Activated T-helper 1 cell treated with anti-CD3 and anti-CD28 coated beads, Interleukin-2, amount 50 U/mL, for 16 hours (primary cell): ENCODE measurements at regions not wholly inside any gene's neighbourhood (a gene's known extent, or its start where the extent isn't known, plus 50 kb on each side); places are given as distances from the start of the nearest gene placed in this dataset.
"Not testable (repeated sequence)": the region's sequence is repeated elsewhere in the genome, so short reads cannot be mapped to it uniquely, and the experiment has no call there.

Experiments used
- DNase-seq, 2 donors: peaks; one replicate each; pipeline ENCODE4 v3.0.0-alpha.2; 2020; ENCODE audit warnings: low read depth in 1 of 2, low spot score in 1 of 2

DNA sequence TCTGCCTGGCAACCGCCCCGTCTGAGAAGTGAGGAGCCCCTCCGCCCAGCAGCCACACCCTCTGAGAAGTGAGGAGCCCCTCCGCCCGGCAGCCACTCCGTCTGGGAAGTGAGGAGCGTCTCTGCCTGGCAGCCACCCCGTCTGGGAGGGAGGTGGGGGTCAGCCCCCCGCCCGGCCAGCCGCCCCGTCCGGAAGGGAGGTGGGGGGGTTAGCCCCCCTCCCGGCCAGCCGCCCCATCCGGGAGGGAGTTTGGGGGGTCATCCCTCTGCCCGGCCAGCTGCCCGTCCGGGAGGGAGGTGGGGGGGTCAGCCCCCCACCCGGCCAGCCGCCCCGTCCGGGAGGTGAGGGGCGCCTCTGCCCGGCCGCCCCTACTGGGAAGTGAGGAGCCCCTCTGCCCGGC is 269.0 kb downstream of the FAM72C start:
- not testable (repeated sequence) for DNase-seq

DNA sequence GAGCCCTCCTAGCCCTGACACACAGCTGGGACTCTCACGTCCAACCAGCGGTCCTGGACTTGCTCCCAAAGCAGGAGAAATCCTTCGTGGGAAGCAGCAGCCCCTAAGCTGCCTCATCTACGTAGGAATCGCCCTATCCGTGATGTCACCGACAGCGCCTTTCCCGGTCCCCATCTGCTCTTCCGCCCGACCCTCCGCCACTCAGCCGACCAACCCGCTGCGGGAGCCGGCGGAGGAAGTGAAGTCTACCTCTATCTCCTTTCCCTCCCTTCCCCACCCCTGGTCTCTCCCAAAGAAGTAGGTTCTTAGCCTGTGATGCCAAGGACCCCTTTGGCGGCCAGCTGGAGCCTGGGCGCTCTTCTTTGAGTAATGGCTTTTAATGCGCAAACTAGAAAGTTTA is 272.1 kb downstream of the FAM72C start:
- no peak for DNase-seq

DNA sequence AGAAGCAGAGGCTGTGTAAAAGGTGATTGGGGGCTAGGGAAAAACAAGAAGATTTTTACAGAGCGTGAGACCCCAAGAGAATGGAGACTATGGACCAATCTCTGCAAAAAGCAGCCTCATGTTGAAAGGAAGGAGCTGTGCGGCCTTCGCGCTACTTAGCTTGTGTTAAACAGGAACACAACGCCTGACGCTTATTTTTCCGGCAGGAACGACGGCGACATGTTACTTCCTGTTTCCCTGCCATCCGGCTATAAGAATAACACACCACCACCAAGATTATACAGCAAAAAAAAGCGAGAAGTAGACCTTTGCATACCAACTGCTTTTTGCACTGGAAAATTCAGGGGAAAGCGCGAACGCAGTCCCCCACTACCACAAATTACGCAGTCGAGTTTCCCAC is 272.7 kb downstream of the FAM72C start:
- no peak for DNase-seq

DNA sequence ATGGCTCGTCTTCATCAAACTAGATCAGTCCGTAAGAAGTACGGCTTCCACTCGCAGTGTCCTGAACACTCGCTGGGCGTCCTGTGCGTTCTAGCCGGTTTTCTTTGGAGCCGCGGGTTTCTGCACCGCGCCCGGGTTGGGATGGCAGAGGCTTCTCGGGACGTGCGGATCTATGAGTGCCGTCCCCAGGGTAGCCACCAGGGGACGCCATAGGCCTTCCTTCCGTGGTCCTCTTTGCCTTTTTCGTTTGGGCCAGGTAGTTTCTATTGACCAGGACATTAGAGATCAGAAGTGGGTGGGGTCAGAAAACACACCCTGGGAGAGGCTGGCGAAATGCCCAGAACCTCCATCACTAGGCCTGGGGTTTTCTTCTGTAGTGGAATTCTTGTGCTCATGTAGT is 273.8 kb downstream of the FAM72C start:
- DNase-seq, result no peak

DNA sequence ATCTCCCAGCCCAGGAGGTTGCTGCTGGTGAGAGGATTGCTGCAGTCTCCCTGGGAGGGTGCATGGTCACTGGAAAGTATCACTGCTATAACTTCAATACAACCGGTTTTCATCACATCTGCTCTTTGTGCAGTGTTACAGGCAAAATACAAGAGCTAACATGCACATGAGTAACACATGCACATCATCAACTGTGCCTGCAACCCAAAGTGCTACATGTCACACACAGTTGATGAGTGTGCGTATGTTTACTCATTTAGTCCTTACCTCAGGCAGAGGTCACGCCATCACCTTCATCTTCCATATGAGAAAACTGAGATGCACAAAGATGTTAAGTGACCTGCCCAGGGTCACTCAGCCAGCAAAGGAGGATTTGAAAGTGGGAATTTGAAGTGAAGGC is 277.7 kb downstream of the FAM72C start:
- no peak for DNase-seq

DNA sequence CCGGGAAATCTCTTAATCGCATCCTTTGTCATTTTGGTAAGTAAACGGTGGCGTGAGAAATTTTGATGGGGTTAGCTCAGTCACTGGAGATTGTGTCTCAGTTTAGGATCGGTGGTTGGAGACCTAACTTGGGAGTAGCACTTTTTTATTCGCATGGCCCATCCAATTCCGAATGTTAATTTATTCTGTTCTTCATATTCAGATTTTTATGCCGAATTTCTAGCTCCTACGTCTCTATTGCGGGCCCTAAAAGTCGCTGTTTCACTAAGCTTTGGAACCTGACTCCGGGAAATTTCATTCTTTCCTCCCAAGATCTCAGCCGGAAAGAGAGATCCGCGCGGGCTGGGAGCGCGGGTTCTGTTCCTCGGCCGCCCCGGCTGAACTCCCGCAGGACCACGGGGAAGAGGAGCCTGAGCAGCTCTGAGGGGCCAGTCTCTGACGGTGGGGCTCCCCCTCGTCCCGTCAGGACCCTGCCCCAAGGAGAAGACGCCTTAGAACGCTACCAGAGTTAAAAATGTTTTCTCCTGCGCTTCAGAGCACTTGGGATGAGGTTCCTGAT is 279.7 kb downstream of the FAM72C start:
- DNase-seq, result no peak

DNA sequence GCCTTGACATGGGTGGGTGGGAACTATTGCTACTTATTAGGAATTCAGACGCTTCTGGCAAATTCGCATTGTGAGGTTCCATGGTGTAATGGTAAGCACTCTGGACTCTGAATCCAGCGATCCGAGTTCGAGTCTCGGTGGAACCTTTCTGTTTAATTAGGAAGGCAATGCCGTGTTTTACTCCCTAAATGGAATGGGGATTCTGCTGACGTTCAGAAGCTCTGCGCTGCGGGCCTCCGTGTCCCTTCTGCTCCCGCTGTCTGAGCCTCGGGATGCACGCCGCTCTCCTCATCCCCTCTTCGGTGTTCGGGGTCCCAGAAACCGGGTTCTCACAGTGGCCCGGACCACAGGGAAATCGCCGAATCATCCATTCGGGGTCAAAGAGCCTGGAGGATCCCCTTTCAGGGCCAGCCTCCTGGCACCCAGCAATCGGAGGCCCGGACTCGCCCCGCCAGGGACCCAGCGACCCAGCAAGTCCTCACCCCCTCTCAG is 280.3 kb downstream of the FAM72C start:
- no peak for DNase-seq

DNA sequence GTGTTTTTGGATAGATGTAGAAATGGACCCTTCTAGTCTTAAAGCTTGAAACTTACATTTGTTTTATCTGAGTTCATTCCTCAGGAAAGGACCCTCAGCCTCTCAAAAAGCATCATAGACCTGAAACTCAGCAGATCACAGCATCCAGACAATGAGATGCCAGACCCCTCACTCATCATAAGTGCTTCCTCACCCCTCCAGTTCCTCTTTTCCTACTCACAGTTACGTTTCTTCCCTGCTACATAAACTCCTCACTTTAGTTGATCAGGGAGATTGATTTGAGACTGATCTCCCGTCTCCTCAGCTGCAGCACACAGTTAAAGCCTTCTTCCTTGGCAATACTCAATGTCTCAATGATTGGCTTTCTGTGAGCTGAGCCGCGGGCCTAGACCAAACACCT is 282.0 kb downstream of the FAM72C start:
- no peak for DNase-seq

DNA sequence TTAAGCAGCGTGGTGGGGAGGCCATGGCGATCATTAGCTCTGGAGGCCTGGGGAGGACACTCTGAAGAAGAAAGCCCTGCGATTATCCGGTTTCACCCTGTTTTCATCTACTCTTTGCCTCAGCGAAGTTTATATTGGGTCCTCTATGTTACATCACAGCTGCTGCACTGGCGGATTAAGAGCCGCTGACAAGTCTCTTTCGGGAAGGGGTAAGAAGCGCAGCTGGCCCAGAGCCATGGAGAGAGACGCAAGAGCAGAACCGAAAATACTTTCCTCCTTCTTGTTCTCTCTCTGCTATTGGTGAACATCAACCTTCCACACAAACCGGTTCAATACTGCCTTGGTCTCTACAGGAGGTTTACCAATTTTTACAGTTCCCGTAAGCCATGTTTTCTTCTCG is 291.5 kb downstream of the FAM72C start:
- DNase-seq, result no peak

DNA sequence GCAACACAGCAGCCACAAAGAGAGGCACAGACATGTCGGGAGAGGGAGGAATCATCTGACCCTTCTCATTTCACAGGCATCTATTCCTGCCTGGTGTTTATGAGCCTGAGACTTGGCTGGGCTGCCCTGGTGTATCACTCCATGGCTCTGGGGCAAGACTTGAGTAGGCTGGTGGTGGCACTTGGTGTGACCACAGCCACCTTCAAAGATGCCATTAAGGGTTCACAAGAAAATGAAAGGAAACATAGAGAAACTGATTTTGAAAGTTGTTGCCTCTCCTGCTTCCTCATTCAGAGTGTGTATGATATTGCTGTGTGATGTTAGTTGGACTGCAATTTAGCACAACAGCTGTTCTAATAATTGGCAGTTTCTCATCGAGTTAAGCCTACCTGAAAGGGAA is 298.8 kb downstream of the FAM72C start:
- DNase-seq, result no peak

DNA sequence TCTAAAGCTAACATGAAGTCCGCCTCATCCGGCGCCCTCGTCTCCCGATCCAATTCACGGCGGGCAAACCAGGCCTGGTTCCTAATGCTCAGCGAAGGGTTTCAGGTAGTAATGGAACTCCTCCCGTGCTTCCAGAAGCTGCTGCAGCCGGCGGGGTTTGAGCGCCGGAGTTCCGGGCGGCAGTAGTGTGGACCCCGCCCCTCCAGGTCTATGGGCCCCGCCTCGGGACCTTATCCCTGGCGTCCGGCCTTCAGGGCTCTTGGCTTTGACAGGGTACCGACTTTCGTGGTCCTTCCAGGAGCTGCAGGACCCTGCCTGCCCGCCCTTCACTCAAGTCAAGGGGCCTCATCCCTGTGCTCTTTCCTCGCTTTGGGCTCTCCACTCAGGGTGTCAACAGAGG is 304.1 kb downstream of the FAM72C start:
- DNase-seq, result no peak

DNA sequence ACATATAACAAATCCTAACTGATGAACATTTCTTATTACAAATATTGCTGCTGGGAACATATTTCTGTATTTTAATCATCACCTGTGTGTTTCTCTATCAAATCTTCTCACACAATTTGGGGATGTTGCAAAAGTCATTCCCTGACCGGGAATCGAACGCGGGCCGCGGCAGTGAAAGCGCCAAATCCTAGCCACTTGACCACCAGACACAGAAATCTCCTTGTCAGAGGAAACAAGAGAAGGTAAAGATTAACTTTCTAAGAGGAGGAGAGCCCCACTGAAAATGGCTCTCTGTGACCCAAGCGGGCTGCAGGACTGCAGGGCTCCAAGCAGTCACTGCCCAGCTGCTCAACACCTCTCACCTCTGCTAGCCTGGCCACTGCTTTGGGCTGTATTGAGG is 304.9 kb downstream of the FAM72C start:
- no peak for DNase-seq

DNA sequence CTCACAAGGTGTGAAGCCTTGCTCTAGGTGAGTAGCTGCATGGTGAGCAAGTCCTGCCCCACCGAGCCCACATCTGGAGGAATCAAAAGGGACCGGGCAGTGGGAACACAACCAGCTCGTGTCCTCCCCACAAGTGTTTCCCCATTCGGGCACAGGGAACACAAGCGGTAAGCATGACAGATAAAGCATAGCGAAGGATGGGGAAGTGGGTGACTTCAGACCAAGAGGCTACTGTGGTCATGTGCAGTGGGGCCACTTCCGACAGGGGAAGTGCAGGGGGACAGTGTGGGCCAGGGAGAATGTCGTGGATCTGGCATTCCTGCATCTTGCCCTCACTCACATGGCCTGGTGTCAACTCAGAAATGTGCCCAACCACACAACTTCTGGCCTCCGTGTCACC is 306.2 kb downstream of the FAM72C start:
- DNase-seq, result no peak

DNA sequence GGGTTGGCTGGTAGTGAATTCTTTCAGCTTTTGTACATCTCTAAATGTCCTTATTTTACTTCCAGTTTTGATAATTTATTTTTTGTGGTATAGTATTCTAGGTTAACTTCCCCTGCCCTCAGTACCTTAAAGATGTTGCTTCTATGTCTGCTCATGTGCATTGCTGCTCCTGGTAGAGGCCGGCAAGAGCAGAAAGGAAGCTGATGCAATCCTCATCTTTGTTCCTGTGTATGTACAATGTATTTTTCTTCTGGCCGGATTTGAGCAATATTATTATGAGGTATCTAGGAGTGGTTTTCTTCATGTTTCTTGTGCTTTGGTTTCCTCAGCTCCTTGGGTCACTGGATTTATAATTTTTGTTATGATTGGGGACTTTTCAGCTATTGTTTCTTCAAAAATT is 308.7 kb downstream of the FAM72C start:
- not testable (repeated sequence) for DNase-seq

DNA sequence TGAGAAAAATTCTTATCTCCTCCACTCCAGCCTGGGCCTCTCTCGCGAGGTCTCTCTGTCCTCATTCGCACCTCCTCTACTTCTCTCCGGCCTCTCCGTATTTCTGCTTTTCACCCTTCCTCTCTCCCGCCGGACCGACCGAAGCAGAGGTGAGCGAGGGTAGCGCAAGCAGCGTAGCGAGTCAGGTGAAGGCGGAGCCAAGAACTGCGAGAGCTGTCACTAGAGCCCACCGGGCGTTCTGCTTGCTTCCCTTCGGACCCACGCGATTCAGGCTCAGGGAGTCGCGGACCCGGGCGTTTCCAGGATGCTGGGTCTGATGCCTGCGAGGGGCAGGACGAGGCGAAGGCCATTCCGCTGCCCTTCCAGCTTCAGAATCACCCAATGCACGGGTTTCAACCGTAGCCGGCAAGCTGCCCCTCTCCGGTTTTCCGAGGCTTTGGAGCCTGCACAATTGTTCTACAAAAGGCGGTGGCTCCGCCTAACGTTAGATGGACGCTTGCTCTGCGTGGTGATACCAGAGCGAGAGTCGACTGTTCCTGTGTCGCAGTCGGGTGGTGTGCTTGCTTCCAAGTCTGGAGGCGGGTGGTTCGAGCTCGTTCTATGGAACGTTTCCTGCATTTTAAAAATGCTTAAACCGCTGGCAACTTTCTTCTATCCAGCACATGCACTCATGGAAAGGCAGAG is 310.2 kb downstream of the FAM72C start:
- DNase-seq, result no peak

DNA sequence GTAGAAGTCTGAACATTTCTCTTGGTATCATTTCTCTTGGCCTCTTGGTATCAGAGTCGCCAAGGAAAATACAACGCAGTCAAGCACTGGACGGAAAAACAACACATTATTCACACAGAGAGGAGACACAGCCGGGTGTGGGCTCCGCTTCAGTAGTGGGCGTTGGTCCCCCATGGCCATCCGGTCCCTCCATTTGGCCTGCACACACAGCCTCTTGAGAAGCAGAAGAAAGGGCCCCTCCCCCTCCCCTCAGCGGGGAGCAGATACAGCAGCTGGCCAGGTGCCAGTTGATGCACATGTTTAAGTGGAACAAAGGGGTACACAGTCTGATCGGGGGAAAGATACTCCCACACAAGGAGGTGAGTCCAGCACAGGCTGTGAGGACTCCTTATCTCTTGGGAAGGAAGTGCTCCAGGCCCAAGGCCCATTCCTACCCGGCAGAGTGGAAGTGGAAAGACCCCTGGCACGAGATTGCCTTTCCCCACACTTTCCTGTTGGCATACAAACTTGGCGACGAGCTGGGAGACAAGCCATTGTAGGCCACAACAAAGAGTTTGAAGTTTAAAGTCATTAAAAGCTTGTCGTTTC is 311.3 kb downstream of the FAM72C start:
- no peak for DNase-seq

DNA sequence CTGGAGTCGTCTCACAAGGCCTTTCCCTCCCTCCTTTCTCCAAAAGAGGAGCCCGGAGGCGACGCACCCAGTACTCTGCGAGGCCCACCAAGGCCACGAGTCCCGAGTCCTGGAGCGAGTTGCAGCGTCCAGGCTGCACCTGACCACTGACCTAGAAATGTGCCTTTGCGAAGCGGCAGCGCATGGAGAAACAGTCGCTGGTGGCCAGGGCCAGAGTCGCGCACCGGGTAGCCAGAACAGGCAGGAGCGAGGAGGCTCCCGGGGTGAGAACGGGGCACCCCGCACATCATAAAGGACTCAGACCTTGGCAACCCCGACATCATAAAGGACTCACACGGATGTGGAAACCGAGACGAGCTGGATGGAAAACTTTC is 318.4 kb downstream of the FAM72C start:
- no peak for DNase-seq

DNA sequence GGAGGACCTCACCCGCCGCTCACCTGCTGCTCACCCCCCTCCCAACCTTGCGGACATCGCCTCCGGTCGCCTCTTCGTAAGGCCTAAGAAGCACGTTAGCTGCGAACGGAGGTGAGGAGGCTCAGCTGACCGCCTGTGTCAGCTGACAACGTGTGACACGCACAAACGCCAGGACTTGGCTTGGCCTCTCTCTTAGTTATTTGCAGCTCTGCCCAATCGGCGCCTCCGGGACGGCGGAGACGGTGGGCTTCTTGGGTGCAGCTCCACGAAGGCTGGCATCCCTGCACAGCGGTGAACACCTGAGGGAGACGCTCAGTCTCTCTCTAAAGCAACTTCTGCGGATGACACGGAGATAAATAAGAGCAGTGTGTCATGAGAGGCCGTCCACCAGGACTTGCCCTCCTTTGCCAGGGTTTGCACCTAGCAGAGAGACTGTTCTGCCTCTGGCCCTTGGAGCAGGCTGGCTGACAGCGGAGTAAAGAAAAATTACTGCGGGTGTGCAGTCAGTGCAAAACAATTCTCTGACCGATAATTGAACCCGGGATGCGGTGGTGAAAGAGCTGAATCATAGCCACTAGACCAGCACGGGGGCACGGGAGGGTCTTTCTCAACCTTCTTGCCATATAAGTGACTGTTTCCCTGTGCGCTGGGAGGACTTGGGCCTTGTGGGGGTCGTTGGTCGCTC is 318.9 kb downstream of the FAM72C start:
- DNase-seq, result no peak

DNA sequence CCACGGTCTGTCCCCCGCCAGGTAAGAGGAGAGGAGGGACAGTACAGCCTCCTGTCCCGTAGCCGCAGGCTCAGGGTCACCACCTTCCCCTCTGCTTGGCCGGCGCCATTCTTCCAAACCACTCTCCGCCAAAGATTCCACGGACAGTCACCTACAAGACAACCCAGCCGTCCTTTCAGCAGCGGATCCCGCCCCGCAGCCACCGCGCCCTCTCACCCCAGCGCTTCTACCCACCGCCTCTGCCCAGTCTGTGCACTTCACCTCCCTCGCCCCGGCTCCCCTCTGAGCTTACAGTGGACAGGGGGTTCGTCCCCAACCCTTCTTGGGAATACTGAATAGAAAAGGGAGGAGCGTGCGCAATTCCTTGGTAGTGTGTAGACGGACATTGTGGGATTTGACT is 319.6 kb downstream of the FAM72C start:
- DNase-seq, result no peak

DNA sequence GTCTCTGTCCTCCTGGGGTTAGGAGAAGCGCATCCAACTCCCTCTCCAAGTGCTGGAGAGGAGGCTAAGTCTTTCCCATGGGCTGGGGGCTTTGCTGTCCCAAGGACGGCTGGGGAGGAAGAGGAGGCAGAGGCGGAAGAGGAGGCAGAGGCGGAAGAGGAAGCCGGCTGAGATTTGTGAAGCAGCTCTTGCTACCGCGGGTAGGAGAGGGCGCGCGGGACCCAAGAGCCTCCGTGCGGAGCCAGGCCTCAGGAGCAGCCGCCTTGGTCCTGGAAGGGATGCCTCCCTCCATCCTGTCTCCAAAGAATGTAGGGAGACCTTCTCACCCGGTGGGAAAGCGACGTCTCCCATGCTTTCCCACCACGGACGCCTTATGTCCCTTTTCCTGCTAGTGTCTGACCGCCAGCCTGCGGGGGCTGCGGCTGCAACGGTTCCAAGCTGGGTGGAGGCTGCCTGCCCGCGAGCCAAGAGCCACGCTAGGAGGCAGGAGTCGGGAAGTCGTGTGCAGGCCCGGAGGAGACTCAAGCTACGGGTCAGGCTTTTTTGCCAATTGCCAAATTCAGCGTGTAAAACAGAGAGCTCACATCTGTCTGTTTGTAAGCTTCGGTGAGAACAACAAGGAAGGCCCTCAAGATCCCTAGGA is 320.3 kb downstream of the FAM72C start:
- no peak for DNase-seq

DNA sequence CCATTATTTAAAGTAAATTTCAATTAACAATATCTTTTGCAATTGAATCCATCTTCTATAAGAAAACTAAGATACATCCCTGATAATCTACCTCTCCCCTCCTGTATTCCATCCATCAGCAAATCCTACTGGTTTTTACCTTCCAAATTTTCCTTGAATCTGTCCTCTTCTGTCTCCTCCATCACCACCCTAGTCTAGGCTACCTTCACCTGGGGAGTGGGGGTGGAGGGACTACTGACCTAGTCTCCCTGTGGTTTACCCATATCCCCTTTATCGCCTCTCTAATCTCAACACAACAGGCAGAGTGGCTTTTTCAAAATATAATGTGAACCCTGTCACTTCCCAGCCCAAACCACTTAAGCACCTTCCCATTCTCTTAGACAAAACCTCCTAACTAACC is 327.8 kb downstream of the FAM72C start:
- DNase-seq, result not testable (repeated sequence)
